NCI-H2196 treated with DMSO at 0.1 percent for 48 hours (cell line): ENCODE measurements at regions not wholly inside any gene's neighbourhood (a gene's known extent, or its start where the extent isn't known, plus 50 kb on each side); places are given as distances from the start of the nearest gene placed in this dataset.

Experiments
- DNase-seq: peaks from one replicate; lab custom pipeline; 2025; ENCODE audit not compliant: unreplicated experiment; lab: John Stamatoyannopoulos, UW

DNA sequence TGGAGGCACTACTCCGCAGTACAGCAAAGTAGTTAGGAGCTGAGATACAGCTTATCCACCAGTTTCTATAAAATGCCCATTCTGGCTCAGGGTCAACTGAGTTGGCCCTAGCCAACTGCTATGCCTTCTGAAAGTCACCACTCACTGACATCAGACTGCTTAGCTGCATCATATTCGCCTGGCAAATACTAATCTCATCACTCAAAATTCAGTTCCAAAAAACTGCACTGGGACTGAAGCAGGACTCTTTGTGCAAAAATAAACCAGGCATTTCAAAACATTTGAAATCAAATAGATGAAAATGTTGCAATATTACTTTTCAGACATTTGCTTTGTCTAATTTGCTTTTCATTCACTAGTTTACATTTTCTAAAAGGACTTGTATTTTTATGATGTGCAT is 230.0 kb downstream of the ALDH8A1 start:
- no peak for DNase-seq

GRCh38 chr6:134719286-134719685 is 230.6 kb downstream of the ALDH8A1 start:
- DNase-seq: no peak

DNA sequence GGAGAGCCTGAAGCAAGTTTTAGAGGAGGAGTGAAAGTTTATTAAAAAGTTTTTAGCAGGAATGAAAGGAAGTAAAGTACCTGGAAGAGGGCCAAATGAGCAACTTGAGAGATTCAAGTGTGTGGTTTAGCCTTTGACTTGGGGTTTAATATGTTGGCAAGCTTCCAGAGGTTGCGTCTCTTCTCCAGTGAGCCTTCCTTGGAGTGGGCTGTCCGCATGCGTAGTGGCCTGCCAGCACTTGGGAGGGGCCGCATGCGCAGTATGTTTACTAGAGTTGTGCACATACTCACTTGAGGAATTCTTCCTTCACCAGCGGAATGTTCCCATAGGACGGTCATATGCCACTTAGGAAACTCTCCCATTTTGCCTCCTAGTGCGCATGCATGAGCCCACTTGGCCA is 235.2 kb downstream of the ALDH8A1 start:
- DNase-seq: peak; percentile 6

DNA sequence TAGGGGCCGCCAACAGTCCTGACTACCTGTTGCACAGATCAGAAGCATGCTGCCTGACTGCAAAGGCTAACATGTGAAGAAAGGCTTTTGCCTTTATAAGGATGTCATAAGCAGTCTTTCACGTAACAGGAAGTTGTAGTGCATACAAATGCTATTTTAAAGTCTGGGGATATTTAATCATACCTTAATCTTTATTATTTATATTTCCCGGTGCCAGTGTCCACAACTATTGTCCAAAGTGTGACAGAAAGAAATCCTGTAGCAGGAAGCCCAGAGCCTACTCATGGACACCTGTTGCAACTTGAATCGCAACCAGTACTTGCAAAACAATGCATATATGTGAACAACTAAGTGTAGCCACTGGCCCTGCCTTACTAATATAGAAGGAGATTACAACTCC is 235.8 kb downstream of the ALDH8A1 start:
- DNase-seq: no peak

- DNase-seq: no peak
Measured at GRCh38 chr6:134712311-134712710, 237.6 kb downstream of the ALDH8A1 start.

DNA sequence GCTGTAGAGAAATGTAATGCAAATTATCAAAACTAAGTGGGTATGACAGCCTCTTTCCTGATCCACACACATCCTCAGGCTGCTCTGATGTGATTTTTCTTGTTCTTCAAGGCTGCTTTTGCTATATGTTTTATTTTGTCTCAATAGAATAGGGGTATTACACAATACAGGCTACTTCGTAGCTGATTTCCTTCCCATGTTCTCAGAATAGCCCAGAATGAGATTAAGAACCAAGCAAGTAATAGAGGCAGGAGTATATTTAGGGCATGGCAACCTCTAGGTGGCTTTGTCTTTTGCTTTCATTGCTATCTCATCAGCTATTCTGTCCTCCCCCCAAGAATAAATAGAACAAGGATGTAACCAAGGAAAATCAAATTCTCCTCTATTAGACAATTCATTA is 241.8 kb downstream of the ALDH8A1 start:
- DNase-seq: no peak

DNA sequence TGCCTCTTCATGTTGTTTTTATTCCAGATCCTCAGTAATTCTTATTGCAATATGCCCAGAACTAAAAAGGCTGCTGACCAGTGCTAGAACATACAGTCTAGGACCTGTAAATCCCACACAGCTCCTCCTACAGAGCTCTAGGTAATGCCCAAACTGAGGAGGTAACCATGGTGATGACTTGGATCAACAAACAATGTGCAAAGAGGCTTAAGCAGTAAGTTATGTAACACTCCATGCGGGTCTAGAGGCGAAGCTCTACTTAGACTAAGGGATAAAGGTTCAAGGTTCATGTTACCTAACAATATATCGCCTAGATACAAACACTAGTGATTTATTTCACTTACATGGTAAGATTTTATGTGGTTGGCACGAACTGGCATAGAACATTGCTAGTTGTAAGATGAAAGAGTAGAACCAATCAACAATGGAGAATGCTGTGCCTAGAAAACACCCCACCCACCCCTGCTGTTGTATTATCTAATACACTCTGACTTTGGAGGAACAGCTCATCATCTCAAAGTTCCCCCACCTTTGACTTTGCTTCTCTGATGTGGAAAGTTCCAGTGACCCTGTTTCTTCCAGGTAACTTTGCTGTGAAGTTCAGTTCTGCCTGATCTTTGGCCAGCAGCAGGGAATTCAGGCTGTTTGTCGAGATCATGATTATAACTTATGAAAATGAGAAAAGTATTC is 242.4 kb downstream of the ALDH8A1 start:
- DNase-seq: peak; percentile 33

DNA sequence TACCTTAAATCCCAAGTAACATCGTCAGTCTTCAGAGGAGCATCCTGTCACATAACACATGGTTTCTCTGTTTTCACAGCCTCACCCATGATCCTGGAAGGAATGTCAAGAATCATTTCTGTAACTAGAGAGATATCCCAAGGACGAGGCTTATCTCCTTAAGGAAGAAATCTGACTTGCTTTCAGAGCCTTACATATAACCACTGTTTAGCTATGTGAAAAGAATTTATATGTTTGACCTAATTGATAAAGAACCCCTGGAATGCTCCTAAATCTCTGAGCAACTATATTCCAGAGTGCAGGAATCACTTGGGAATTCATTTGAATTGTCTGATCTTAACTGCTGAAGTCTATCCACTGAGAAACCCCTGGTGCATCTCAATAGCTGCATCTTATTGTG is 243.1 kb downstream of the ALDH8A1 start:
- DNase-seq: no peak

DNA sequence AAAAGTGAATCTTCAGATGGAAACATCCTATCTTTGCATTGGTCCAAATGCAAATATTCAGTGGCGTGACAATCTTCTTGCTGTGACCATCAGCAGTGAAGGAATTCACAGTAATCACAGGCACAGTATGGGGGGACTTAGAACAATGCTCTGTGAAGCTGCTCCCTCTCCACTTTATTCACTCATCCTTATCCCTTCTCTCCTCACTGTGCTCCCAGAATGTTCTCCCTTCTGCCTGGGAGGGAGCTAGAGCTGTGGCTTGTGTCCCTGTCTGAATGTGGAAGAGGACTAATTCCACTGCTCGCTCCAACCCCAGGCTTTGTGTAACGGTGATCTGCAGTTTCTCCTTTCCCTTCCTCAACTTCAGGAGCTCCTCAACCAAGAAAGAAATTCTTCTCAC is 243.7 kb downstream of the ALDH8A1 start:
- DNase-seq: no peak

DNA sequence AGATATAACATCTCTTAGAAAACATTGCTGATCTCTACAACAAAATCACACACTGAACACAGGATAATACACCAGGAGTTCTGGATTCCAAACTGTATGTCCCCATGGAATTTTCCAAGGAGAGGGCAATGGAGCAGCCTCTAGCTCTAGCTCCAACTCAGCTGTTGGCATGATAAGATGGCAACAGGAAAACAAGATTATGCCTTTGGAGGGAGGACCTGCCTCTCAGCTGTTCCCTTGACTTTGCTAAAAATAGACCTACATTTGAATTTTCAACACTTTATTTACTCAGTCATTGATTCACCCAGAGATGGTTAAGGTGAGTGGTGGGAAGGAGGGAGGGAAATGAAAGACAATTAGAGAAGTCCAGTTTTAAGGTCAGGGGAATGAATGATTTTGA is 246.7 kb downstream of the ALDH8A1 start:
- no peak for DNase-seq

DNA sequence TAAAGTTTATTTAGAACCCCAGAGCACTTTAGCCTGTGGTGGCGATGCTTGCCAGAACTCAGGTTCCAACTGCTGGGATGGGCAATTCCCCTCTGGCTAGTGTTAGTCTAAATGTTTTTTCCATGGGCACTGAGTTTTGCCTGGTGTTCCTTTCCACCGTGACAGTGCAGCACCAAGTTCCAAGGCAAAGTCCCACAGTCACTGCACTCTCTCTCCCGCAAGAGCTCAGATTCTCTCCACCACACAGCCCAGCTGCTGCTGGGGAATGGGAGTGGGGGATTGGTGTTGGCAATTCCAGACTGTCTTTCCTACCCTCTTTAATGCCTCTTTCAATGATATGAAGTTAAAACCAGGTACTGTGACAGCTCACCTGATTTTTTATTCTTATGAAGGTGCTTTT is 247.6 kb downstream of the ALDH8A1 start:
- DNase-seq: no peak

DNA sequence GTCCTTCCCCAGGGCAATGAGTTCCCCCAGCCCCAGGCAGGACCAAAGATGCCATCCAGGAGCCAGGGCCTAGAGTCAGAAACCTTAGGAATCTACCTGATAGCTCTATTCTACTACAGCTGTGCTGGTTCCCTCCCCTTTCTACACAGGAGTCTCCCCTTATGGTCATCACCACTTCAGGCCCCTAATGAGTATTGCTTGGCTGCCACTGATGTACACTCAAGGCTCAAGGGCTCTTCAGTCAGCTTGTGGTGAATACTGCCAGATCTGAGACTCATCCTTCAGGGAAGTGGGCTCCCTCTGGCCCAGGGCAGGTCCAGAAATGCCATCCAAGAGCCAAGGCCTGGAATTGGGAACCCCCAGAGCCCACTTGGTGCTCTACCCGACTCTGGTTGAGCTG is 248.6 kb downstream of the ALDH8A1 start:
- DNase-seq: no peak

GRCh38 chr6:134698228-134698627 is 251.7 kb downstream of the ALDH8A1 start:
- no peak for DNase-seq

GRCh38 chr6:134692008-134692407 is 257.9 kb downstream of the ALDH8A1 start:
- no peak for DNase-seq

DNA sequence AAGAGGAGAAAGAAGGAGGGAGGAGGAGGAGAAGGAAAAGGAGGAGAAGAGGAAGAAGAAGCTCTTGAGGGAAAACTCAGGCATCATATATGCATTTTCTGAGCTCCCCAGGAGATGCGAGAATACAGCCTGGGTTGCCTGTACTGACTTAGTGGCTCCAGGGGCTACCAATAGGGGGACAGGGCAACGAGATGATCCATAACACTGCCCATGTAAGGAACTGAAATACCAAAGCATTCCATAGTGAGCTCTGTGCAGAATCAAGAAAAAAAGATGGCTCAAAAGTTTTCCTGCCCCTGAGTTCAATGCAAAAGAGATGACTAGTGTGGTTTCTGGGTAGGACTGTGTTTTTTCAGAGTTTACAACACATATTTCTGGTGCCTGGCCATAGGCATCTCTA is 258.7 kb downstream of the ALDH8A1 start:
- no peak for DNase-seq

DNA sequence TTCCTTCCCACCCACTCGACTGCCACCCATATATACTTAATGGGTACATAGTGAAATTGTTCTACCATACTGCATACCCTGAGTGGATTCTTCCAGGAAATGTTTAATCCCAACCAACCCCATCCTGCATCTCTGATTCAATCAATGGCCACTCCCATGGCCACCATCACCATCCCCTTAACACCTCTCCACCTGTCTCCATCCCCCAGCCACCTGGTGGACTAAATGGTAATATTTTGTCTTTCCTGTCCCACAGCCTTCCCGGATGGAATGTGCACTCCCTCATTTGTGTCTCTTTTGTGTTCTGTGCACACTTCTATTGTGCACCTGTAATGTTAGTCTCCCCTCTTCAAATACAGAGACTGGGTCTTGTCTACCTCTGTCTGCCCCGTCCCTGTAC is 259.9 kb downstream of the ALDH8A1 start:
- no peak for DNase-seq

GRCh38 chr6:134689641-134690040 is 260.3 kb downstream of the ALDH8A1 start:
- DNase-seq: no peak

DNA sequence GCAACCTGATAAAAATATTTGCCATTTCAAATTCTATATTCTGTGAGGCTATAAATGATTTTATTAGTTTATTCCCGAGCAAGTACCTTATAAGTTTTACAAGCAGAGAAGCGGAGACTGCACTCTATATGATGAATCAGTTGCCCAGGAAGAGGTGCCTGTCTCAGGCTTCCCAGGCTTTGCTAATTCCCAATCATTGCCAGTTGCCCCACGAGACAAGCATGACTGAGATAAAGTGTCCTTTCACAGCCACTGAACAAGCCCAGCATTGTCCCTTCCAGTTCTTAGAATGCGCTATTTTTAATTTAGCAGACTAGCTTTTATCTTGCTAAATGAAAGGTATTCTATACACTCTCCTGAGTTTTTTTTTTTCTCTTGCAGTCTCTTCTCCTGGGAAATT is 260.7 kb downstream of the ALDH8A1 start:
- no peak for DNase-seq

DNA sequence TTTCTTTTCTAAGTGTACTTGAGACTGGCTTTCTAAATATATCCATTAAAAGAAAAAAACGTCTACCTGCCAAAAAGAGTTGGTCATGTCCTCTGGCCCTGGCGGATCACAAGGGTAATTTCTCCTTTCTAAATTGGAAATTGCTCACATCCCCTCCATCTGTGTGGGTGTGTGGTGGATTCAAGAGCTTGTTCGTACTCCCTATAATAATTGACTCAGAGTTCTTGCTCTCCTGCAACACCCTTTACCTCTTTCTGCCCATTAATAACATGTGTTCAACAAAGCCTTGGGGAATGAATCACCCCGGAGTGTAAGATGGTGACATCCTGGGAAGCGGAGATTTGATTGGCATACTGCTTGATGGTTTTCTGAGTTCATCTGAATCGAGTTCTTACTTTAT is 263.8 kb downstream of the ALDH8A1 start:
- DNase-seq: no peak

DNA sequence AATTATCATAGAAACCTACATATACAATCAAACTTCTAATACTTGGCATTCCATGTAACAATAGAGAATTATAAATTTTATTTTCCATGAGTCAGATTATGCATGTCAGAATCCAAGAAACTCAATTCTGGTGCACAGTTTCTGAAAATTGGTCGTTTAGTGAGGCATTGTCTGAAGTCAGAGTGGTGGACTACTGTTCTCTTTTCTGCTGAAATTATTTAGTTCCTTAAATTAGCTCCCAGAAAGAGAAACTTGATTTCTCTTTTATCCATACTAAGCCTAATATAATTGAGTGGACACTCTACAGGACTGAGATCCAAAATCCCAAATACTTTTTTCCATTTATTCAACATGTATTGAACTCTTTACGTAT is 265.5 kb downstream of the ALDH8A1 start:
- DNase-seq: no peak

DNA sequence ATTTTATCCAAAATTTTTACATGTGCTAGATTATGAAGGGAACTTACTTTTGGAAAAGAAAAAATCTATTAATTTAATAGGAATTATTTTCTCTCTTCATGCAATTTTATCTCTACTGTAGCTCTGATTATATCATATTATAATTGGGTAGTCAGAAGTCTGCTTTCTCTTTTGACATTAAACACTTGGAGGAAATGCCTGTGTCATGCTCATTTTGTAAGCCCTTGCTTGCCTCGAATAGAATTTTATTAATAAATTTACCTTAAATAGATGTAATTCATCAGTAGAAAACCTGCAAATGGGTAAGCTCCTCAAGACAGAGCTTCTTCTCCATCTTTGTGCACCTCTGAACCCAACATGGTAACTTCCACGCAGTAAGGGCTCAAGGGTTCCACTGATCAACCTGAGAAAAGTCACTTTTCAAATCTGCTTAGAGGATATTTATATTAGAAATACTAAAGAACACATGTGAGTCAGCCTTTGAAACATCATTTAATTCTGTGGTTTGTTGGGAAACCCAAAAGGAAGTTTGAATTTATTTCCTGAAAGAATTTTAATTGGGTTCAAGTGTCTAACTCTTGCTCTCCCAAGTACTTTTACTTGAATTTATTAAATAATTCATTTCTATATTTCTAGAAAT is 266.0 kb downstream of the ALDH8A1 start:
- DNase-seq: no peak

GRCh38 chr6:134680433-134680832 is 269.5 kb downstream of the ALDH8A1 start:
- DNase-seq: no peak

- no peak for DNase-seq
Measured at GRCh38 chr6:134680021-134680420, 269.9 kb downstream of the ALDH8A1 start.
